GM12878 (cell line): ENCODE measurements at regions not wholly inside any gene's neighbourhood (a gene's known extent, or its start where the extent isn't known, plus 50 kb on each side); places are given as distances from the start of the nearest gene placed in this dataset.

ENCODE experiments used
- ATAC-seq: fragments of 200-7000 bp; cut with Tn5 transposase; 3 replicates; pipeline ENCODE4 v1.9.1; 2020; ENCODE audit warnings: mild to moderate bottlenecking, moderate library complexity
- BruUV-seq: library from RNA; stranded (reverse); fragments of 400-500 nt; replicated peaks from 2 replicates; lab custom pipeline; 2021; lab: Mats Ljungman, UMichigan
- CTCF ChIA-PET: fragments of 300-600 bp; sonication (Branson Sonifier 250); formaldehyde crosslinking; extraction: SDS; loops from one replicate; lab custom pipeline; 2021; ENCODE audit warnings: inconsistent platforms; lab: Yijun Ruan, JAX
- POLR2A ChIA-PET: fragments of 350-600 bp; formaldehyde crosslinking; extraction: SDS; loops from one replicate; lab custom pipeline; 2021; ENCODE audit warnings: inconsistent platforms; lab: Charles Lee
- RAD21 ChIA-PET: fragments of 300-600 bp; sonication (Branson Sonifier 250); formaldehyde crosslinking; loops from one replicate; lab custom pipeline; 2023; ENCODE audit warnings: antibody characterized with exemption; ENCODE audit not compliant: unreplicated experiment; lab: Charles Lee
- SMC1A ChIA-PET: fragments of 300-600 bp; sonication (Branson Sonifier 250); formaldehyde crosslinking; loops from one replicate; lab custom pipeline; 2023; ENCODE audit not compliant: unreplicated experiment, uncharacterized antibody; lab: Charles Lee
- DNase-seq: peaks from one replicate; pipeline ENCODE4 v3.0.0-alpha.2; 2011; ENCODE audit warnings: low read depth, low spot score
- FAIRE-seq: peaks from 3 replicates; lab custom pipeline; 2011; peaks lifted over from hg19 to GRCh38; lab: Jason Lieb, UNC
- H2AFZ ChIP-seq: 2 replicates; pipeline ENCODE4 v1.6.0; 2011; ENCODE audit warnings: low read depth, low read length, control low read depth; ENCODE audit not compliant: control insufficient read depth
- H3K27ac ChIP-seq: 2 replicates; pipeline ENCODE4 v1.5.1; 2011; ENCODE audit warnings: control low read depth; ENCODE audit not compliant: control insufficient read depth, insufficient read depth
- H3K27me3 ChIP-seq, 2 experiments: replicated peaks in 1 of 2; 2 replicates each; pipeline versions ENCODE4 v1.6.0 to v1.6.1; 2011; ENCODE audit warnings: low read length in 1 of 2; ENCODE audit not compliant: control insufficient read depth in 2 of 2, insufficient read depth in 2 of 2
- H3K36me3 ChIP-seq, 2 experiments: 2 replicates each; pipeline ENCODE4 v1.5.1; 2011; ENCODE audit warnings: low read length in 1 of 2; ENCODE audit not compliant: control insufficient read depth in 2 of 2, insufficient read depth in 2 of 2
- H3K4me1 ChIP-seq: 2 replicates; pipeline ENCODE4 v1.6.1; 2011; ENCODE audit warnings: mild to moderate bottlenecking, low read length, moderate library complexity, mixed read lengths; ENCODE audit not compliant: control insufficient read depth, insufficient read depth
- H3K4me2 ChIP-seq: 2 replicates; pipeline ENCODE4 v1.6.0; 2011; ENCODE audit warnings: control low read depth; ENCODE audit not compliant: control insufficient read depth, insufficient read depth
- H3K4me3 ChIP-seq: fragments of 200-600 bp; sonication (generic); 2 replicates; pipeline ENCODE4 v1.5.1; 2016
- H3K79me2 ChIP-seq: 2 replicates; pipeline ENCODE4 v1.6.0; 2011; ENCODE audit warnings: low read length; ENCODE audit not compliant: control insufficient read depth, insufficient read depth
- H3K9ac ChIP-seq: 2 replicates; pipeline ENCODE4 v1.8.0; 2011; ENCODE audit warnings: low read length, control low read depth, mixed read lengths; ENCODE audit not compliant: control insufficient read depth, insufficient read depth
- H3K9me3 ChIP-seq: replicated peaks from 3 replicates; pipeline ENCODE4 v1.5.1; 2011; ENCODE audit warnings: mild to moderate bottlenecking, low read length; ENCODE audit not compliant: control insufficient read depth, insufficient read depth
- H4K20me1 ChIP-seq: 2 replicates; pipeline ENCODE4 v1.6.0; 2011; ENCODE audit not compliant: control insufficient read depth, insufficient read depth
- ASH2L ChIP-seq: fragments of 300-600, 200-600 bp; sonication (generic); IDR thresholded peaks from 2 replicates; pipeline ENCODE4 v1.6.1; 2017; ENCODE audit warnings: low read depth, mild to moderate bottlenecking, borderline replicate concordance
- ATF7 ChIP-seq: fragments of 450-650 bp; IDR thresholded peaks from 2 replicates; pipeline ENCODE4 v1.6.1; 2016; ENCODE audit warnings: low read depth, mild to moderate bottlenecking
- EZH2 ChIP-seq: IDR thresholded peaks from 2 replicates; pipeline ENCODE4 v1.6.1; 2012; ENCODE audit warnings: low read depth, mild to moderate bottlenecking, control low read depth, inconsistent platforms, low read length, borderline replicate concordance; ENCODE audit not compliant: control insufficient read depth
- GATAD2B ChIP-seq: fragments of 450-650 bp; conservative IDR thresholded peaks from 2 replicates; pipeline ENCODE4 v1.6.1; 2017; ENCODE audit warnings: low read depth, mild to moderate bottlenecking, moderate library complexity
- HCFC1 ChIP-seq: fragments of 150-350 bp; IDR thresholded peaks from 2 replicates; pipeline ENCODE4 v1.6.1; 2014; ENCODE audit warnings: low read length
- JUND ChIP-seq: IDR thresholded peaks from 2 replicates; pipeline ENCODE4 v1.6.1; 2012; ENCODE audit warnings: low read depth, mild to moderate bottlenecking, low read length, improper control_type of control experiment, moderate library complexity
- MEF2B ChIP-seq: fragments of 450-650 bp; IDR thresholded peaks from 2 replicates; pipeline ENCODE4 v1.6.1; 2018; ENCODE audit warnings: mild to moderate bottlenecking, moderate library complexity; ENCODE audit not compliant: partially characterized antibody, poor library complexity, severe bottlenecking
- RB1 ChIP-seq: fragments of 450-650 bp; formaldehyde crosslinking; IDR thresholded peaks from 2 replicates; pipeline ENCODE4 v1.6.1; 2017; ENCODE audit warnings: mild to moderate bottlenecking, borderline replicate concordance
- REST ChIP-seq: IDR thresholded peaks from 2 replicates; pipeline ENCODE4 v1.6.1; 2012; ENCODE audit warnings: mild to moderate bottlenecking, low read depth, low read length
- SIN3A ChIP-seq: IDR thresholded peaks from 2 replicates; pipeline ENCODE4 v1.6.1; 2012; ENCODE audit warnings: low read depth, low read length, improper control_type of control experiment
- SMARCA5 ChIP-seq: fragments of 450-650 bp; IDR thresholded peaks from 2 replicates; pipeline ENCODE4 v1.6.1; 2017; ENCODE audit warnings: mild to moderate bottlenecking
- SREBF1 ChIP-seq: IDR thresholded peaks from 2 replicates; pipeline ENCODE4 v1.6.1; 2012; ENCODE audit warnings: mild to moderate bottlenecking, low read length
- SUPT20H ChIP-seq: IDR thresholded peaks from 2 replicates; pipeline ENCODE4 v1.6.1; 2011; ENCODE audit warnings: low read depth, mild to moderate bottlenecking, low read length, moderate library complexity, borderline replicate concordance; ENCODE audit not compliant: control insufficient read depth
- TBL1XR1 ChIP-seq: IDR thresholded peaks from 2 replicates; pipeline ENCODE4 v1.6.1; 2012; ENCODE audit warnings: low read depth, low read length, improper control_type of control experiment
- WGBS: methylation state at CpG from one replicate; pipeline ENCODE4 v1.1.6; 2016; ENCODE audit warnings: low lambda C conversion rate; ENCODE audit not compliant: insufficient replicate concordance, insufficient coverage; ENCODE audit errors: missing lambda C conversion rate; 5-methylcytosine and 5-hydroxymethylcytosine counted together
- in situ Hi-C: fragments of 300-500 bp; cut with MboI; formaldehyde crosslinking; loops from 9 replicates; pipeline ENCODE4 v1.14.3; 2018; ENCODE audit warnings: mixed read lengths
- intact Hi-C: fragments of 100-400 bp; cut with micrococcal nuclease; formaldehyde crosslinking; loops from one replicate; pipeline ENCODE4 v1.14.2; 2022; ENCODE audit not compliant: unreplicated experiment

- H4K20me1 ChIP-seq, result no peaks in the 10 kb centered on the region
- H3K4me2 ChIP-seq, result no peak overlapping the region
- H3K9ac ChIP-seq, result no peak overlapping the region
- RAD21 ChIA-PET, result no interaction called here
- SMC1A ChIA-PET, result no interaction called here
- POLR2A ChIA-PET, result no interaction called here
- DNase-seq, result no peak
- no peaks in the 10 kb centered on the region for H3K27me3 ChIP-seq
- TF ChIP-seq RB1 (no peak), SREBF1 (no peak), JUND (no peak), ATF7 (no peak), SUPT20H (no peak), HCFC1 (no peak), GATAD2B (no peak)
- CTCF ChIA-PET, result interaction anchor here (0.6 to 1.1 kb wide), 2 partner anchors 12 to 196 kb away, joined by 3 read pairs; no protein-coding TSS in a partner anchor
- no peak for FAIRE-seq
- no peaks in the 10 kb centered on the region for H3K36me3 ChIP-seq
- H3K4me1 ChIP-seq, result no peaks in the 10 kb centered on the region
- WGBS, result 3% methylated on average over 4 of the region's 4 CpGs
- BruUV-seq, result no TSS peak
- ATAC-seq, result no peak
- H3K4me3 ChIP-seq, result no peak overlapping the region
- no peak overlapping the region for H3K27ac ChIP-seq
- intact Hi-C loops, result no loop called here
- no peak overlapping the region for H2AFZ ChIP-seq
- H3K9me3 ChIP-seq, result no peaks in the 10 kb centered on the region; the same call in 2 of the 3 replicates
- no peaks in the 10 kb centered on the region for H3K79me2 ChIP-seq
- in situ Hi-C loops, result no loop called here
Measured at GRCh38 chr20:60587986-60588385, 629.8 kb downstream of the CDH26 start.

- ATAC-seq (no peak), FAIRE-seq (no peak), DNase-seq (no peak)
- TF ChIP-seq SMARCA5, result no peak
- TF ChIP-seq SIN3A, result no peak
- TF ChIP-seq REST, result peak; percentile 73; the same call in 1 of the 2 replicates
- TF ChIP-seq TBL1XR1, result no peak
- no peak for TF ChIP-seq ASH2L
- no peak for TF ChIP-seq EZH2
- TF ChIP-seq MEF2B, result no peak
- ChIA-PET POLR2A (no interaction called here), SMC1A (no interaction called here), CTCF (no interaction called here), RAD21 (no interaction called here)
- Histone ChIP-seq H3K4me3 (no peak overlapping the region), H3K9ac (no peak overlapping the region), H3K79me2 (no peaks in the 10 kb centered on the region), H3K4me1 (no peaks in the 10 kb centered on the region), H3K4me2 (no peak overlapping the region), H4K20me1 (no peaks in the 10 kb centered on the region), H3K27me3 (no peaks in the 10 kb centered on the region), H2AFZ (no peak overlapping the region), H3K27ac (no peak overlapping the region), H3K9me3 (no peaks in the 10 kb centered on the region; the same call in 2 of the 3 replicates), H3K36me3 (no peaks in the 10 kb centered on the region)
- intact Hi-C loops, result no loop called here
- no TSS peak for BruUV-seq
- in situ Hi-C loops, result no loop called here
- WGBS, result 15% methylated on average over 3 of the region's 3 CpGs
Measured at GRCh38 chr20:60589623-60590022, 631.4 kb downstream of the CDH26 start.
